WTC11 (cell line): ENCODE measurements at regions not wholly inside any gene's neighbourhood (a gene's known extent, or its start where the extent isn't known, plus 50 kb on each side); places are given as distances from the start of the nearest gene placed in this dataset.

Experiments used
- ATAC-seq: fragments of 200-7000 bp; cut with Tn5 transposase; 2 replicates; pipeline ENCODE4 v1.10.0; 2021; ENCODE audit warnings: mild to moderate bottlenecking, moderate library complexity
- CTCF ChIA-PET: fragments of 300-600 bp; sonication (Branson Sonifier 250); formaldehyde crosslinking; loops from one replicate; lab custom pipeline; 2021; ENCODE audit warnings: antibody characterized with exemption; lab: Charles Lee
- POLR2A ChIA-PET: fragments of 350-600 bp; sonication (Branson Sonifier 250); formaldehyde crosslinking; loops from one replicate; lab custom pipeline; 2021; ENCODE audit warnings: antibody characterized with exemption; lab: Charles Lee
- DNase-seq: peaks from one replicate; pipeline ENCODE4 v3.0.0; 2021; ENCODE audit warnings: low spot score
- H3K27ac Mint-ChIP-seq: 2 replicates; pipeline ENCODE4 v1.8.0; 2021; ENCODE audit warnings: mixed read lengths
- H3K27me3 Mint-ChIP-seq: 2 replicates; pipeline ENCODE4 v1.8.0; 2021; ENCODE audit warnings: low read depth, mild to moderate bottlenecking, moderate library complexity, mixed read lengths
- H3K36me3 Mint-ChIP-seq: 2 replicates; pipeline ENCODE4 v1.8.0; 2021; ENCODE audit warnings: mixed read lengths
- H3K4me1 Mint-ChIP-seq: 2 replicates; pipeline ENCODE4 v1.8.0; 2022; ENCODE audit warnings: mixed read lengths
- H3K4me3 Mint-ChIP-seq: 2 replicates; pipeline ENCODE4 v1.8.0; 2021; ENCODE audit warnings: mild to moderate bottlenecking, moderate library complexity, mixed read lengths
- H3K9me3 Mint-ChIP-seq: 2 replicates; pipeline ENCODE4 v1.8.0; 2021; ENCODE audit warnings: mixed read lengths
- ATF3 ChIP-seq: sonication (generic); formaldehyde crosslinking; conservative IDR thresholded peaks from 2 replicates; pipeline ENCODE4 v1.8.1; 2022; ENCODE audit warnings: mild to moderate bottlenecking, missing genetic modification reagents
- CBFB ChIP-seq: sonication (generic); formaldehyde crosslinking; IDR thresholded peaks from 2 replicates; pipeline ENCODE4 v1.8.1; 2022; ENCODE audit warnings: mild to moderate bottlenecking, low read depth, missing genetic modification reagents
- CREM ChIP-seq: sonication (generic); formaldehyde crosslinking; IDR thresholded peaks from 2 replicates; pipeline ENCODE4 v1.8.1; 2022; ENCODE audit warnings: mild to moderate bottlenecking, missing genetic modification reagents, moderate library complexity
- ELF4 ChIP-seq: sonication (generic); formaldehyde crosslinking; IDR thresholded peaks from 2 replicates; pipeline ENCODE4 v1.8.1; 2022; ENCODE audit warnings: low read depth, mild to moderate bottlenecking, moderate library complexity, missing genetic modification reagents
- ERG ChIP-seq: fragments of 250-450 bp; sonication (Bioruptor Pico); IDR thresholded peaks from 2 replicates; pipeline ENCODE4 v1.8.0; 2021; ENCODE audit warnings: mild to moderate bottlenecking
- ESRRA ChIP-seq: sonication (generic); formaldehyde crosslinking; IDR thresholded peaks from 2 replicates; pipeline ENCODE4 v1.8.1; 2022; ENCODE audit warnings: mild to moderate bottlenecking, missing genetic modification reagents, borderline replicate concordance
- ETV6 ChIP-seq: sonication (generic); formaldehyde crosslinking; IDR thresholded peaks from 2 replicates; pipeline ENCODE4 v1.8.1; 2022; ENCODE audit warnings: mild to moderate bottlenecking, missing genetic modification reagents
- FOXK1 ChIP-seq: sonication (generic); formaldehyde crosslinking; IDR thresholded peaks from 2 replicates; pipeline ENCODE4 v1.8.0; 2022; ENCODE audit warnings: mild to moderate bottlenecking, moderate library complexity, missing genetic modification reagents
- FOXP1 ChIP-seq: sonication (generic); formaldehyde crosslinking; IDR thresholded peaks from 2 replicates; pipeline ENCODE4 v1.8.0; 2022; ENCODE audit warnings: missing genetic modification reagents, mild to moderate bottlenecking, moderate library complexity, borderline replicate concordance
- GABPB1 ChIP-seq: sonication (generic); formaldehyde crosslinking; IDR thresholded peaks from 2 replicates; pipeline ENCODE4 v1.8.1; 2023; ENCODE audit warnings: mild to moderate bottlenecking, missing genetic modification reagents
- HMGXB4 ChIP-seq: sonication (generic); formaldehyde crosslinking; IDR thresholded peaks from 2 replicates; pipeline ENCODE4 v1.8.1; 2023; ENCODE audit warnings: mild to moderate bottlenecking, moderate library complexity, missing genetic modification reagents
- JAZF1 ChIP-seq: fragments of 250-450 bp; sonication (Bioruptor Pico); IDR thresholded peaks from 2 replicates; pipeline ENCODE4 v1.9.0; 2021; ENCODE audit warnings: moderate library complexity, mild to moderate bottlenecking, inconsistent platforms
- MAX ChIP-seq: sonication (generic); formaldehyde crosslinking; IDR thresholded peaks from 2 replicates; pipeline ENCODE4 v1.8.0; 2022; ENCODE audit warnings: mild to moderate bottlenecking, missing genetic modification reagents
- MYBL2 ChIP-seq: sonication (generic); formaldehyde crosslinking; IDR thresholded peaks from 2 replicates; pipeline ENCODE4 v1.8.1; 2023; ENCODE audit warnings: mild to moderate bottlenecking, moderate library complexity, missing genetic modification reagents
- NFYB ChIP-seq: sonication (generic); formaldehyde crosslinking; conservative IDR thresholded peaks from 2 replicates; pipeline ENCODE4 v1.8.0; 2022; ENCODE audit warnings: low read depth, missing genetic modification reagents
- NR2C2 ChIP-seq: sonication (generic); formaldehyde crosslinking; IDR thresholded peaks from 2 replicates; pipeline ENCODE4 v1.8.0; 2022; ENCODE audit warnings: mild to moderate bottlenecking, missing genetic modification reagents
- PRRX2 ChIP-seq: fragments of 250-450 bp; sonication (Bioruptor Pico); IDR thresholded peaks from 2 replicates; pipeline ENCODE4 v1.8.0; 2021; ENCODE audit warnings: mild to moderate bottlenecking
- SP1 ChIP-seq: sonication (generic); formaldehyde crosslinking; conservative IDR thresholded peaks from 2 replicates; pipeline ENCODE4 v1.8.1; 2022; ENCODE audit warnings: missing genetic modification reagents
- STAT6 ChIP-seq: sonication (generic); formaldehyde crosslinking; conservative IDR thresholded peaks from 2 replicates; pipeline ENCODE4 v1.8.1; 2023; ENCODE audit warnings: mild to moderate bottlenecking, low read depth, missing genetic modification reagents, moderate library complexity
- TCF7 ChIP-seq: sonication (generic); formaldehyde crosslinking; IDR thresholded peaks from 2 replicates; pipeline ENCODE4 v1.8.0; 2022; ENCODE audit warnings: mild to moderate bottlenecking, low read depth, missing genetic modification reagents, moderate library complexity
- TEAD4 ChIP-seq: sonication (generic); formaldehyde crosslinking; IDR thresholded peaks from 2 replicates; pipeline ENCODE4 v1.8.0; 2022; ENCODE audit warnings: mild to moderate bottlenecking, missing genetic modification reagents
- USF2 ChIP-seq: sonication (generic); formaldehyde crosslinking; IDR thresholded peaks from 2 replicates; pipeline ENCODE4 v1.8.1; 2023; ENCODE audit warnings: mild to moderate bottlenecking, missing genetic modification reagents, moderate library complexity
- ZNF232 ChIP-seq: sonication (generic); formaldehyde crosslinking; IDR thresholded peaks from 2 replicates; pipeline ENCODE4 v1.8.0; 2022; ENCODE audit warnings: mild to moderate bottlenecking, missing genetic modification reagents
- ZNF396 ChIP-seq: fragments of 250-450 bp; sonication (Bioruptor Pico); IDR thresholded peaks from 2 replicates; pipeline ENCODE4 v1.8.0; 2021; ENCODE audit warnings: mild to moderate bottlenecking, moderate library complexity, borderline replicate concordance
- ZNF423 ChIP-seq: fragments of 250-450 bp; sonication (Bioruptor Pico); IDR thresholded peaks from 2 replicates; pipeline ENCODE4 v2.1.2; 2022; ENCODE audit warnings: mild to moderate bottlenecking, moderate library complexity
- ZNF671 ChIP-seq: fragments of 250-450 bp; sonication (Bioruptor Pico); IDR thresholded peaks from 2 replicates; pipeline ENCODE4 v1.8.0; 2021; ENCODE audit warnings: mild to moderate bottlenecking
- ZSCAN18 ChIP-seq: fragments of 250-450 bp; sonication (Bioruptor Pico); IDR thresholded peaks from 2 replicates; pipeline ENCODE4 v2.1.2; 2022; ENCODE audit warnings: mild to moderate bottlenecking, moderate library complexity

- ChIA-PET CTCF (interaction anchor here (0.7 to 3.8 kb wide), 12 partner anchors 8 to 279 kb away, joined by 3 to 31 read pairs (median 4); no protein-coding TSS in a partner anchor), POLR2A (no interaction called here)
- no peaks in the 10 kb centered on the region for H3K36me3 Mint-ChIP-seq
- peaks cover 20% of the 10 kb centered on the region for H3K27me3 Mint-ChIP-seq
- ATAC-seq = no peak
- H3K27ac Mint-ChIP-seq = no peak overlapping the region
- peaks cover 47% of the 10 kb centered on the region for H3K4me1 Mint-ChIP-seq
- peaks cover 5% of the 10 kb centered on the region for H3K9me3 Mint-ChIP-seq
- no peak overlapping the region for H3K4me3 Mint-ChIP-seq
- TF ChIP-seq CBFB (CRISPR knock-in tag) = no peak
- no peak for TF ChIP-seq ETV6 (CRISPR knock-in tag)
- TF ChIP-seq CREM (CRISPR knock-in tag) = no peak
- TF ChIP-seq GABPB1 = no peak
- TF ChIP-seq TEAD4 = no peak
- no peak for TF ChIP-seq MAX
- no peak for TF ChIP-seq NR2C2 (CRISPR knock-in tag)
- TF ChIP-seq JAZF1 = no peak
- TF ChIP-seq USF2 (CRISPR knock-in tag) = no peak
- DNase-seq = no peak
Observed at GRCh38 chr7:51452694-51453093, 136.1 kb upstream of the COBL start.

GRCh38 chr7:51451751-51452476 is 135.3 kb upstream of the COBL start:
- POLR2A ChIA-PET = no interaction called here
- TF ChIP-seq ZSCAN18 = no peak
- peak; percentile 93 for TF ChIP-seq ZNF423 (CRISPR knock-in tag)
- no peak for TF ChIP-seq SP1 (CRISPR knock-in tag)
- TF ChIP-seq ZNF232 (CRISPR knock-in tag) = no peak
- TF ChIP-seq MYBL2 (CRISPR knock-in tag) = no peak
- TF ChIP-seq NFYB = no peak
- no peak for TF ChIP-seq ERG (CRISPR knock-in tag)
- no peak for TF ChIP-seq ELF4 (CRISPR knock-in tag)
- TF ChIP-seq HMGXB4 (CRISPR knock-in tag) = no peak
- TF ChIP-seq USF2 (CRISPR knock-in tag) = no peak
- no peak for TF ChIP-seq ESRRA (CRISPR knock-in tag)
- TF ChIP-seq ATF3 (CRISPR knock-in tag) = no peak
- no peak for TF ChIP-seq FOXK1 (CRISPR knock-in tag)
- no peak for TF ChIP-seq STAT6 (CRISPR knock-in tag)
- no peak for TF ChIP-seq TCF7 (CRISPR knock-in tag)
- no peak for TF ChIP-seq ZNF396 (CRISPR knock-in tag)
- 0 out of 2 replicates have a peak, but pooled peaks have one; percentile 65 for TF ChIP-seq PRRX2 (CRISPR knock-in tag)
- TF ChIP-seq ZNF671 (CRISPR knock-in tag) = no peak
- no peak; the same call in 1 of the 2 replicates for TF ChIP-seq FOXP1 (CRISPR knock-in tag)

More at GRCh38 chr7:51451751-51452476, 135.3 kb upstream of the COBL start:
- no peak overlapping the region for H3K4me3 Mint-ChIP-seq
- no peaks in the 10 kb centered on the region for H3K36me3 Mint-ChIP-seq
- CTCF ChIA-PET = interaction anchor here (0.6 to 3.8 kb wide), 13 partner anchors 9 to 279 kb away, joined by 3 to 31 read pairs (median 4); no protein-coding TSS in a partner anchor
- no peak overlapping the region for H3K27ac Mint-ChIP-seq
- DNase-seq (peak; percentile 72), ATAC-seq (peak; percentile 84)
- peaks cover 20% of the 10 kb centered on the region for H3K27me3 Mint-ChIP-seq
- peaks cover 5% of the 10 kb centered on the region for H3K9me3 Mint-ChIP-seq
- peaks cover 51% of the 10 kb centered on the region for H3K4me1 Mint-ChIP-seq
